GM12878 (cell line): ENCODE measurements at regions not wholly inside any gene's neighbourhood (a gene's known extent, or its start where the extent isn't known, plus 50 kb on each side); places are given as distances from the start of the nearest gene placed in this dataset.

Experiments used
- ATAC-seq: fragments of 200-7000 bp; cut with Tn5 transposase; 3 replicates; pipeline ENCODE4 v1.9.1; 2020; ENCODE audit warnings: mild to moderate bottlenecking, moderate library complexity
- BruUV-seq: library from RNA; stranded (reverse); fragments of 400-500 nt; replicated peaks from 2 replicates; lab custom pipeline; 2021; lab: Mats Ljungman, UMichigan
- CTCF ChIA-PET: fragments of 300-600 bp; sonication (Branson Sonifier 250); formaldehyde crosslinking; extraction: SDS; loops from one replicate; lab custom pipeline; 2021; ENCODE audit warnings: inconsistent platforms; lab: Yijun Ruan, JAX
- POLR2A ChIA-PET: fragments of 350-600 bp; formaldehyde crosslinking; extraction: SDS; loops from one replicate; lab custom pipeline; 2021; ENCODE audit warnings: inconsistent platforms; lab: Charles Lee
- RAD21 ChIA-PET: fragments of 300-600 bp; sonication (Branson Sonifier 250); formaldehyde crosslinking; loops from one replicate; lab custom pipeline; 2023; ENCODE audit warnings: antibody characterized with exemption; ENCODE audit not compliant: unreplicated experiment; lab: Charles Lee
- SMC1A ChIA-PET: fragments of 300-600 bp; sonication (Branson Sonifier 250); formaldehyde crosslinking; loops from one replicate; lab custom pipeline; 2023; ENCODE audit not compliant: unreplicated experiment, uncharacterized antibody; lab: Charles Lee
- DNase-seq: peaks from one replicate; pipeline ENCODE4 v3.0.0-alpha.2; 2011; ENCODE audit warnings: low read depth, low spot score
- FAIRE-seq: peaks from 3 replicates; lab custom pipeline; 2011; peaks lifted over from hg19 to GRCh38; lab: Jason Lieb, UNC
- H2AFZ ChIP-seq: 2 replicates; pipeline ENCODE4 v1.6.0; 2011; ENCODE audit warnings: low read depth, low read length, control low read depth; ENCODE audit not compliant: control insufficient read depth
- H3K27ac ChIP-seq: 2 replicates; pipeline ENCODE4 v1.5.1; 2011; ENCODE audit warnings: control low read depth; ENCODE audit not compliant: control insufficient read depth, insufficient read depth
- H3K27me3 ChIP-seq, 2 experiments: replicated peaks in 1 of 2; 2 replicates each; pipeline versions ENCODE4 v1.6.0 to v1.6.1; 2011; ENCODE audit warnings: low read length in 1 of 2; ENCODE audit not compliant: control insufficient read depth in 2 of 2, insufficient read depth in 2 of 2
- H3K36me3 ChIP-seq, 2 experiments: 2 replicates each; pipeline ENCODE4 v1.5.1; 2011; ENCODE audit warnings: low read length in 1 of 2; ENCODE audit not compliant: control insufficient read depth in 2 of 2, insufficient read depth in 2 of 2
- H3K4me1 ChIP-seq: 2 replicates; pipeline ENCODE4 v1.6.1; 2011; ENCODE audit warnings: mild to moderate bottlenecking, low read length, moderate library complexity, mixed read lengths; ENCODE audit not compliant: control insufficient read depth, insufficient read depth
- H3K4me2 ChIP-seq: 2 replicates; pipeline ENCODE4 v1.6.0; 2011; ENCODE audit warnings: control low read depth; ENCODE audit not compliant: control insufficient read depth, insufficient read depth
- H3K4me3 ChIP-seq: fragments of 200-600 bp; sonication (generic); 2 replicates; pipeline ENCODE4 v1.5.1; 2016
- H3K79me2 ChIP-seq: 2 replicates; pipeline ENCODE4 v1.6.0; 2011; ENCODE audit warnings: low read length; ENCODE audit not compliant: control insufficient read depth, insufficient read depth
- H3K9ac ChIP-seq: 2 replicates; pipeline ENCODE4 v1.8.0; 2011; ENCODE audit warnings: low read length, control low read depth, mixed read lengths; ENCODE audit not compliant: control insufficient read depth, insufficient read depth
- H3K9me3 ChIP-seq: replicated peaks from 3 replicates; pipeline ENCODE4 v1.5.1; 2011; ENCODE audit warnings: mild to moderate bottlenecking, low read length; ENCODE audit not compliant: control insufficient read depth, insufficient read depth
- H4K20me1 ChIP-seq: 2 replicates; pipeline ENCODE4 v1.6.0; 2011; ENCODE audit not compliant: control insufficient read depth, insufficient read depth
- DPF2 ChIP-seq: fragments of 450-650 bp; IDR thresholded peaks from 2 replicates; pipeline ENCODE4 v1.6.1; 2017; ENCODE audit warnings: mild to moderate bottlenecking
- ELK1 ChIP-seq: IDR thresholded peaks from 2 replicates; pipeline ENCODE4 v1.6.1; 2012; ENCODE audit warnings: low read depth, low read length, improper control_type of control experiment
- EZH2 ChIP-seq: IDR thresholded peaks from 2 replicates; pipeline ENCODE4 v1.6.1; 2012; ENCODE audit warnings: low read depth, mild to moderate bottlenecking, control low read depth, inconsistent platforms, low read length, borderline replicate concordance; ENCODE audit not compliant: control insufficient read depth
- GABPA ChIP-seq: IDR thresholded peaks from 2 replicates; pipeline ENCODE4 v1.6.1; 2014; ENCODE audit warnings: antibody characterized with exemption, low read depth, mild to moderate bottlenecking, inconsistent platforms
- IRF5 ChIP-seq: fragments of 450-650 bp; IDR thresholded peaks from 2 replicates; pipeline ENCODE4 v1.6.1; 2017; ENCODE audit warnings: borderline replicate concordance
- NR2F1 ChIP-seq: fragments of 450-650 bp; conservative IDR thresholded peaks from 2 replicates; pipeline ENCODE4 v1.6.1; 2017; ENCODE audit warnings: mild to moderate bottlenecking
- PML ChIP-seq: IDR thresholded peaks from 2 replicates; pipeline ENCODE4 v1.6.1; 2012; ENCODE audit warnings: low read length, inconsistent platforms
- POLR2AphosphoS2 ChIP-seq: IDR thresholded peaks from 2 replicates; pipeline ENCODE4 v1.6.1; 2011; ENCODE audit warnings: low read depth, mild to moderate bottlenecking, low read length, improper control_type of control experiment, moderate library complexity
- SMC3 ChIP-seq: IDR thresholded peaks from 2 replicates; pipeline ENCODE4 v1.6.1; 2011; ENCODE audit warnings: low read length, improper control_type of control experiment, borderline replicate concordance
- SP1 ChIP-seq: IDR thresholded peaks from one replicate; pipeline ENCODE4 v1.6.1; 2011; ENCODE audit warnings: low read depth, low read length
- SREBF1 ChIP-seq: IDR thresholded peaks from 2 replicates; pipeline ENCODE4 v1.6.1; 2012; ENCODE audit warnings: mild to moderate bottlenecking, low read length
- ZNF24 ChIP-seq: fragments of 450-650 bp; IDR thresholded peaks from 2 replicates; pipeline ENCODE4 v1.6.1; 2017; ENCODE audit warnings: antibody characterized with exemption, mild to moderate bottlenecking
- ZNF274 ChIP-seq: IDR thresholded peaks from one replicate; pipeline ENCODE4 v1.8.0; 2011; ENCODE audit not compliant: insufficient read length, insufficient read depth
- ZNF384 ChIP-seq: IDR thresholded peaks from 2 replicates; pipeline ENCODE4 v1.6.1; 2012; ENCODE audit warnings: low read depth, mild to moderate bottlenecking, low read length, improper control_type of control experiment, borderline replicate concordance
- WGBS: methylation state at CpG from one replicate; pipeline ENCODE4 v1.1.6; 2016; ENCODE audit warnings: low lambda C conversion rate; ENCODE audit not compliant: insufficient replicate concordance, insufficient coverage; ENCODE audit errors: missing lambda C conversion rate; 5-methylcytosine and 5-hydroxymethylcytosine counted together
- in situ Hi-C: fragments of 300-500 bp; cut with MboI; formaldehyde crosslinking; loops from 9 replicates; pipeline ENCODE4 v1.14.3; 2018; ENCODE audit warnings: mixed read lengths
- intact Hi-C: fragments of 100-400 bp; cut with micrococcal nuclease; formaldehyde crosslinking; loops from one replicate; pipeline ENCODE4 v1.14.2; 2022; ENCODE audit not compliant: unreplicated experiment

DNA sequence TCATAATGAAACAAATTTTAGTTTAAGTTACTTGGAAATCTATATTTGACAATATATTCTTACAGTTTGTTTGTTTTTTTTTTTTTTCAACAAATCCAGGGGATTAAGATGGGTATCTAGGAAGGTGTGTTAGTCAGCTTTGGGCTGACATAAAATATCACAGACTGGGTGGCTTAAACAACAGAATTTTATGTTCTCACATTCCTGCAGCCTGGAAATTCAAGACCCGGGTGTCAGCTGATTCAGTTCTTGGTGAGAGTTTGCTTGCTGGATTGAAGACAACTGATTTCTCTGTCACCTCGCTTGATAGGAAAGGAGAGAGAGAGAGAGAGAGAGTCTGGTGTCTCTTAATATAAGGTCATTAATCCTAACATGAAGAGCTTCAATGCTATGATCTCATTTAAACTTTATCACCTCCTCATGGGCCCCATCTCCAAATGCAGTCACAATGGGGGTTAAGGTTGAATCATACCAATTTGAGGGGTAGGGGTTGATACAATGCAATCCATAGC, 465.2 kb downstream of the CENPC start:
- ATAC-seq (no peak), FAIRE-seq (no peak), DNase-seq (no peak)
- H3K9ac ChIP-seq, result no peak overlapping the region
- no peaks in the 10 kb centered on the region for H3K4me1 ChIP-seq
- WGBS, result 6% methylated on average over 2 of the region's 2 CpGs
- H3K9me3 ChIP-seq, result no peaks in the 10 kb centered on the region
- intact Hi-C loops, result no loop called here
- H3K36me3 ChIP-seq, result no peaks in the 10 kb centered on the region
- TF ChIP-seq NR2F1 (no peak), SP1 (no peak), ZNF24 (no peak), POLR2AphosphoS2 (no peak), IRF5 (no peak), GABPA (no peak)
- no TSS peak for BruUV-seq
- H3K4me3 ChIP-seq, result no peak overlapping the region
- RAD21 ChIA-PET, result no interaction called here
- no peaks in the 10 kb centered on the region for H3K79me2 ChIP-seq
- SMC1A ChIA-PET, result no interaction called here
- no peaks in the 10 kb centered on the region for H3K27me3 ChIP-seq
- CTCF ChIA-PET, result no interaction called here
- in situ Hi-C loops, result loop anchor here (5.0 kb wide), 1 partner anchor 247 kb away; no protein-coding TSS in a partner anchor
- no peak overlapping the region for H3K27ac ChIP-seq
- no peak overlapping the region for H3K4me2 ChIP-seq
- POLR2A ChIA-PET, result no interaction called here
- H4K20me1 ChIP-seq, result no peaks in the 10 kb centered on the region
- H2AFZ ChIP-seq, result no peak overlapping the region

GRCh38 chr4:67071641-67072040, 473.7 kb downstream of the CENPC start:
- H2AFZ ChIP-seq, result no peak overlapping the region
- no peak overlapping the region for H3K4me3 ChIP-seq
- in situ Hi-C loops (no loop called here), intact Hi-C loops (no loop called here)
- H3K27me3 ChIP-seq, result no peaks in the 10 kb centered on the region
- H3K4me1 ChIP-seq, result no peaks in the 10 kb centered on the region
- H3K79me2 ChIP-seq, result no peaks in the 10 kb centered on the region
- ChIA-PET CTCF (no interaction called here), RAD21 (no interaction called here), POLR2A (no interaction called here), SMC1A (no interaction called here)
- no peaks in the 10 kb centered on the region for H3K9me3 ChIP-seq
- H3K36me3 ChIP-seq, result no peaks in the 10 kb centered on the region
- no peak overlapping the region for H3K27ac ChIP-seq
- WGBS, result 53% methylated on average over 5 of the region's 5 CpGs
- no peaks in the 10 kb centered on the region for H4K20me1 ChIP-seq
- no peak overlapping the region for H3K4me2 ChIP-seq
- H3K9ac ChIP-seq, result no peak overlapping the region
- BruUV-seq, result no TSS peak
- DNase-seq (no peak), FAIRE-seq (no peak), ATAC-seq (no peak)
- TF ChIP-seq EZH2, result no peak
- TF ChIP-seq ZNF384, result no peak
- no peak for TF ChIP-seq DPF2
- TF ChIP-seq PML, result no peak
- TF ChIP-seq ZNF274, result no peak
- TF ChIP-seq SREBF1, result no peak
- TF ChIP-seq SMC3, result no peak
- no peak for TF ChIP-seq ELK1
